ENCODE measurements at regions not wholly inside any gene's neighbourhood (a gene's known extent, or its start where the extent isn't known, plus 50 kb on each side); places are given as distances from the start of the nearest gene placed in this dataset.

DNA sequence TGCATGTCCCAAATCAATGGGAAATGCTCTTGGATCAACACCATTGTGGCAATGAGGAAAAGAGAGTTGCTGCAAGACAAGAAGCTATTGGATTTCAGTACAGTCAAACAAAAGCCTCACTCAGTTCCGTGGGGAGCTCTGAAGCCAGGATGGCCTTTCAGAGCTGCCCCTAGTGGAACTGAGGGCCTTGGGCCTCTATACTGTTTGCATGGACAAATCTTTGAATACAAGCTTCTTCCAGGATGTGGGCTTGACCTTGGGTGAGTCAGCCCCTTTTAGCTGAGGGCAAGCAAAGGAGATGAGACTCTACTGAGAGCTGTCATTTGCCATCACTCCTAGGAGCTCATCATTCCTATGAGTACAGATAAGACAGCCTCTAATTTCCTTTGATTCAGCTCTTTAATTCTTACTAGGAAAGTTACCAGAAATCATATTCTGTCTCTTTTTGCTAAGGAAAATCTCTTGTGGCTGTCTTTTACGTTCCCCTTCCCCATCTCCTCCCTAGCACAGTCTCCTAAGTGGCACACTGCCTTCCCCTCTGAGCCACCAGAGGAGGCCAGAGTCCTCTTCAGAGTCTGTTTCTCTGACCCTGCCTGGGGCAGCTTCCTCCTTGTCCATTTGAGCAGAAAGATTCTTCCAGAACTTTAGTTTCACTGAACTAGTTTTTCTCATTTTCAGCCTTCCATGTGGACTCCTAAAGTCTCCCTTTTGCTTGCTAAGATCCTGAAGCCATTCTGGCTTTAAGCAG, 168.8 kb upstream of the POC5 start:
- TF ChIP-seq SMC3 (IDR thresholded peaks at IDR 0.05; ENCODE audit: low read length) (peak; percentile 53; the same call in 1 of the 2 replicates), PTBP1 (IDR thresholded peaks at IDR 0.05; ENCODE audit: low read depth, low read length, poor library complexity, severe bottlenecking) (no peak), NFYC (CRISPR knock-in tag; IDR thresholded peaks at IDR 0.05) (no peak), ZNF549 (CRISPR knock-in tag; IDR thresholded peaks at IDR 0.05) (no peak), HOXA7 (CRISPR knock-in tag; IDR thresholded peaks at IDR 0.05) (no peak), STAG1 (CRISPR knock-in tag; IDR thresholded peaks at IDR 0.05) (peak; percentile 60), CTCF (CRISPR knock-in tag; IDR thresholded peaks at IDR 0.05) (peak; percentile 62), SIN3B (IDR thresholded peaks at IDR 0.05; ENCODE audit: low read length) (no peak)
- TF ChIP-seq, protein P1, sequence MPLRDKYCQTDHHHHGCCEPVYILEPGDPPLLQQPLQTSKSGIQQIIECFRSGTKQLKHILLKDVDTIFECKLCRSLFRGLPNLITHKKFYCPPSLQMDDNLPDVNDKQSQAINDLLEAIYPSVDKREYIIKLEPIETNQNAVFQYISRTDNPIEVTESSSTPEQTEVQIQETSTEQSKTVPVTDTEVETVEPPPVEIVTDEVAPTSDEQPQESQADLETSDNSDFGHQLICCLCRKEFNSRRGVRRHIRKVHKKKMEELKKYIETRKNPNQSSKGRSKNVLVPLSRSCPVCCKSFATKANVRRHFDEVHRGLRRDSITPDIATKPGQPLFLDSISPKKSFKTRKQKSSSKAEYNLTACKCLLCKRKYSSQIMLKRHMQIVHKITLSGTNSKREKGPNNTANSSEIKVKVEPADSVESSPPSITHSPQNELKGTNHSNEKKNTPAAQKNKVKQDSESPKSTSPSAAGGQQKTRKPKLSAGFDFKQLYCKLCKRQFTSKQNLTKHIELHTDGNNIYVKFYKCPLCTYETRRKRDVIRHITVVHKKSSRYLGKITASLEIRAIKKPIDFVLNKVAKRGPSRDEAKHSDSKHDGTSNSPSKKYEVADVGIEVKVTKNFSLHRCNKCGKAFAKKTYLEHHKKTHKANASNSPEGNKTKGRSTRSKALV (CRISPR knock-in tag; IDR thresholded peaks at IDR 0.05), result no peak
- CTCF ChIA-PET (ENCODE audit: low intra/inter-chr PET ratio, low total read pairs), result no interaction called here
- intact Hi-C loops (cut with micrococcal nuclease; ENCODE audit: unreplicated experiment), result loop anchor here (5.0 kb wide), 1 partner anchor 371 kb away; no protein-coding TSS in a partner anchor

More for the DNA sequence above, 168.8 kb upstream of the POC5 start:
- H3K27ac ChIP-seq (ENCODE audit: extremely low read length, insufficient read depth, low read length), result no peak overlapping the region
- no peak overlapping the region for H3K4me3 ChIP-seq (replicated peaks in 1 of 3; ENCODE audit: insufficient read depth in 1 of 3, low read depth in 2 of 3, low read length in 3 of 3)
- in situ Hi-C loops (cut with HindIII; ENCODE audit: extremely low pct_ligation_motif_present, low pct_unique_long_range_greater_than_20kb), result no loop called here
- no peak for FAIRE-seq
- no peaks in the 10 kb centered on the region for H3K4me1 ChIP-seq (ENCODE audit: insufficient read depth, low read length)
- no peaks in the 10 kb centered on the region for H3K9me3 ChIP-seq (ENCODE audit: low read length)
- no peaks in the 10 kb centered on the region for H3K27me3 ChIP-seq (ENCODE audit: control insufficient read depth in 1 of 2, insufficient read depth in 2 of 2, low read length in 2 of 2)
- POLR2A ChIA-PET, result no interaction called here
- H3K79me2 ChIP-seq (ENCODE audit: insufficient read depth, low read length), result no peaks in the 10 kb centered on the region
- no peak overlapping the region for H3K9ac ChIP-seq (ENCODE audit: insufficient read depth, low read depth, low read length)
- no peaks in the 10 kb centered on the region for H3K36me3 ChIP-seq (replicated peaks in 1 of 2; ENCODE audit: control insufficient read depth in 1 of 2, insufficient read depth in 2 of 2, low read length in 2 of 2)
- no TSS peak for BruUV-seq (replicated peaks)
- H4K20me1 ChIP-seq (ENCODE audit: insufficient read depth, low read length), result no peaks in the 10 kb centered on the region
- no peak for DNase-seq (ENCODE audit: low spot score)
- no peak overlapping the region for H2AFZ ChIP-seq (ENCODE audit: low read length)
- 0% methylated on average over 2 of the region's 2 CpGs for WGBS (ENCODE audit: low lambda C conversion rate)
- no peak overlapping the region for H3K4me2 ChIP-seq (ENCODE audit: low read depth, low read length)
- ATAC-seq, result peak; percentile 77

Measured in HepG2 (cell line).